IMR-90 (cell line): ENCODE measurements at regions not wholly inside any gene's neighbourhood (a gene's known extent, or its start where the extent isn't known, plus 50 kb on each side); places are given as distances from the start of the nearest gene placed in this dataset.

Source experiments
- ATAC-seq: fragments of 200-7000 bp; cut with Tn5 transposase; 2 replicates; pipeline ENCODE4 v1.9.1; 2020; ENCODE audit warnings: low read depth, mild to moderate bottlenecking, moderate library complexity
- BruUV-seq: library from RNA; stranded (reverse); fragments of 400-500 nt; replicated peaks from 2 replicates; lab custom pipeline; 2021; lab: Mats Ljungman, UMichigan
- CTCF ChIA-PET: fragments of 300-600 bp; formaldehyde crosslinking; extraction: SDS; loops from one replicate; lab custom pipeline; 2021; ENCODE audit warnings: antibody characterized with exemption; lab: Yijun Ruan, JAX
- POLR2A ChIA-PET: fragments of 300-600 bp; sonication (Branson Sonifier 250); formaldehyde crosslinking; loops from one replicate; lab custom pipeline; 2022; ENCODE audit warnings: antibody characterized with exemption; ENCODE audit not compliant: unreplicated experiment; lab: Charles Lee
- DNase-seq: peaks from one replicate; pipeline ENCODE4 v3.0.0; 2013
- H2AFZ ChIP-seq: replicated peaks from 2 replicates; pipeline ENCODE3; 2013; ENCODE audit warnings: low read length, mild to moderate bottlenecking; ENCODE audit not compliant: poor library complexity
- H2AK5ac ChIP-seq: 2 replicates; pipeline ENCODE4 v1.6.1; 2013; ENCODE audit warnings: low read depth, low read length, inconsistent platforms
- H2AK9ac ChIP-seq: replicated peaks from 2 replicates; pipeline ENCODE3; 2013; ENCODE audit warnings: mild to moderate bottlenecking, low read depth, low read length, moderate library complexity; ENCODE audit not compliant: poor library complexity
- H2BK120ac ChIP-seq: 2 replicates; pipeline ENCODE4 v1.6.1; 2013; ENCODE audit warnings: low read depth, low read length, inconsistent platforms
- H2BK15ac ChIP-seq: 3 replicates; pipeline ENCODE4 v1.6.1; 2013; ENCODE audit warnings: low read depth, low read length, inconsistent platforms
- H2BK20ac ChIP-seq: 2 replicates; pipeline ENCODE4 v1.6.1; 2013; ENCODE audit warnings: low read depth, mild to moderate bottlenecking, inconsistent platforms, low read length, moderate library complexity
- H2BK5ac ChIP-seq: 2 replicates; pipeline ENCODE4 v1.6.1; 2013; ENCODE audit warnings: mild to moderate bottlenecking, low read depth, low read length, inconsistent platforms; ENCODE audit not compliant: poor library complexity, severe bottlenecking
- H3K14ac ChIP-seq: replicated peaks from 2 replicates; pipeline ENCODE4 v1.6.1; 2013; ENCODE audit warnings: low read depth, low read length, inconsistent platforms
- H3K18ac ChIP-seq: 2 replicates; pipeline ENCODE4 v1.6.1; 2013; ENCODE audit warnings: low read depth, low read length, control low read depth
- H3K23ac ChIP-seq: 2 replicates; pipeline ENCODE4 v1.6.1; 2013; ENCODE audit warnings: low read depth, low read length, inconsistent platforms
- H3K27ac ChIP-seq: 2 replicates; pipeline ENCODE4 v1.5.1; 2013; ENCODE audit warnings: mild to moderate bottlenecking, control low read depth, low read length; ENCODE audit not compliant: insufficient read depth
- H3K27me3 ChIP-seq: 2 replicates; pipeline ENCODE4 v1.6.1; 2013; ENCODE audit warnings: low read length; ENCODE audit not compliant: control insufficient read depth, insufficient read depth
- H3K36me3 ChIP-seq: 2 replicates; pipeline ENCODE4 v1.6.1; 2013; ENCODE audit warnings: low read length, mixed read lengths; ENCODE audit not compliant: control insufficient read depth, insufficient read depth
- H3K4ac ChIP-seq: 2 replicates; pipeline ENCODE4 v1.6.1; 2013; ENCODE audit warnings: low read depth, low read length, inconsistent platforms
- H3K4me1 ChIP-seq: 2 replicates; pipeline ENCODE4 v1.6.1; 2013; ENCODE audit warnings: low read length, mixed read lengths; ENCODE audit not compliant: control insufficient read depth, insufficient read depth
- H3K4me2 ChIP-seq: 2 replicates; pipeline ENCODE4 v1.6.1; 2013; ENCODE audit warnings: low read depth, mild to moderate bottlenecking, control low read depth, low read length, moderate library complexity
- H3K4me3 ChIP-seq: 2 replicates; pipeline ENCODE4 v1.5.1; 2013; ENCODE audit warnings: low read depth, mild to moderate bottlenecking, control low read depth, low read length, moderate library complexity; ENCODE audit not compliant: insufficient read depth
- H3K56ac ChIP-seq: 2 replicates; pipeline ENCODE4 v1.6.1; 2013; ENCODE audit warnings: low read length, inconsistent platforms; ENCODE audit not compliant: insufficient read depth; ENCODE audit errors: extremely low read depth
- H3K79me1 ChIP-seq, 2 experiments: 2 replicates each; pipeline ENCODE4 v1.6.1; 2013; ENCODE audit warnings: low read length in 2 of 2, inconsistent platforms in 1 of 2, low read depth in 1 of 2
- H3K9ac ChIP-seq: 2 replicates; pipeline ENCODE4 v1.6.1; 2013; ENCODE audit warnings: low read depth, low read length, control low read depth
- H3K9me1 ChIP-seq: 2 replicates; pipeline ENCODE4 v1.6.1; 2013; ENCODE audit warnings: low read length, inconsistent platforms; ENCODE audit not compliant: insufficient read depth
- H3K9me3 ChIP-seq: 2 replicates; pipeline ENCODE4 v1.6.1; 2013; ENCODE audit warnings: low read length; ENCODE audit not compliant: control insufficient read depth, insufficient read depth
- H4K20me1 ChIP-seq: 2 replicates; pipeline ENCODE4 v1.6.1; 2013; ENCODE audit warnings: low read length, inconsistent platforms; ENCODE audit not compliant: insufficient read depth
- H4K5ac ChIP-seq: 2 replicates; pipeline ENCODE4 v1.6.1; 2013; ENCODE audit warnings: mild to moderate bottlenecking, low read depth, low read length, control low read depth
- H4K8ac ChIP-seq, 2 experiments: 2 replicates each; pipeline ENCODE4 v1.6.1; 2013; ENCODE audit warnings: low read depth in 2 of 2, low read length in 2 of 2, control low read depth in 1 of 2, inconsistent platforms in 1 of 2
- H4K91ac ChIP-seq: 2 replicates; pipeline ENCODE4 v1.6.1; 2013; ENCODE audit warnings: low read depth, low read length, inconsistent platforms; ENCODE audit not compliant: insufficient read depth
- BHLHE40 ChIP-seq: fragments of 150-350 bp; IDR thresholded peaks from 2 replicates; pipeline ENCODE4 v1.6.1; 2016; ENCODE audit warnings: mild to moderate bottlenecking, low read depth, low read length
- CEBPB ChIP-seq: IDR thresholded peaks from 2 replicates; pipeline ENCODE4 v1.6.1; 2012; ENCODE audit warnings: low read depth, low read length, improper control_type of control experiment
- CHD1 ChIP-seq: IDR thresholded peaks from 2 replicates; pipeline ENCODE4 v1.6.1; 2012; ENCODE audit warnings: low read depth, low read length, improper control_type of control experiment
- CTCF ChIP-seq: conservative IDR thresholded peaks from 2 replicates; pipeline ENCODE4 v1.5.1; 2012; ENCODE audit warnings: mild to moderate bottlenecking, low read depth, low read length, improper control_type of control experiment
- FOS ChIP-seq: fragments of 150-350 bp; IDR thresholded peaks from 2 replicates; pipeline ENCODE4 v1.6.1; 2016; ENCODE audit warnings: low read depth, low read length
- MAFK ChIP-seq: IDR thresholded peaks from 2 replicates; pipeline ENCODE4 v1.6.1; 2012; ENCODE audit warnings: low read depth, low read length, improper control_type of control experiment
- MAZ ChIP-seq: IDR thresholded peaks from 2 replicates; pipeline ENCODE4 v1.6.1; 2012; ENCODE audit warnings: low read depth, mild to moderate bottlenecking, low read length, improper control_type of control experiment, moderate library complexity, borderline replicate concordance
- MXI1 ChIP-seq: IDR thresholded peaks from 2 replicates; pipeline ENCODE4 v1.6.1; 2012; ENCODE audit warnings: low read depth, mild to moderate bottlenecking, low read length, moderate library complexity, borderline replicate concordance
- POLR2A ChIP-seq: IDR thresholded peaks from 2 replicates; pipeline ENCODE4 v1.6.1; 2012; ENCODE audit warnings: mild to moderate bottlenecking, low read depth, low read length
- RAD21 ChIP-seq: IDR thresholded peaks from 2 replicates; pipeline ENCODE4 v1.6.1; 2012; ENCODE audit warnings: low read length, improper control_type of control experiment
- RCOR1 ChIP-seq: IDR thresholded peaks from 2 replicates; pipeline ENCODE4 v1.6.1; 2012; ENCODE audit warnings: mild to moderate bottlenecking, low read length, improper control_type of control experiment; ENCODE audit not compliant: insufficient replicate concordance
- RFX5 ChIP-seq: IDR thresholded peaks from 2 replicates; pipeline ENCODE4 v1.8.0; 2012; ENCODE audit warnings: low read depth, mild to moderate bottlenecking, low read length, moderate library complexity
- SMC3 ChIP-seq: fragments of 150-350 bp; IDR thresholded peaks from 2 replicates; pipeline ENCODE4 v1.6.1; 2016; ENCODE audit warnings: low read depth, mild to moderate bottlenecking, antibody characterized with exemption, low read length, moderate library complexity
- USF2 ChIP-seq: fragments of 150-350 bp; IDR thresholded peaks from 2 replicates; pipeline ENCODE4 v1.6.1; 2017; ENCODE audit warnings: mild to moderate bottlenecking, antibody characterized with exemption, low read length, low read depth
- WGBS, 2 experiments: methylation state at CpG; one replicate each; pipeline versions ENCODE4 v1.1.5 to v1.1.7; 2013; ENCODE audit warnings: missing lambda C conversion rate in 2 of 2; ENCODE audit not compliant: insufficient read length in 1 of 2; ENCODE audit errors: extremely low coverage in 2 of 2; 5-methylcytosine and 5-hydroxymethylcytosine counted together
- dilution Hi-C: fragments of 300-500 bp; cut with HindIII; formaldehyde crosslinking; loops from one replicate; pipeline ENCODE4 v1.14.3; 2018; ENCODE audit warnings: low sequenced_read_pairs; ENCODE audit not compliant: unreplicated experiment
- in situ Hi-C: fragments of 300-500 bp; cut with MboI; formaldehyde crosslinking; loops from 3 replicates; pipeline ENCODE4 v1.14.3; 2019; ENCODE audit warnings: low sequenced_read_pairs, inconsistent platforms, mixed read lengths
- intact Hi-C: fragments of 100-400 bp; cut with micrococcal nuclease; formaldehyde crosslinking; loops from 2 replicates; pipeline ENCODE4 v1.10.0; 2022

- intact Hi-C loops = no loop called here
- H2BK5ac ChIP-seq = no peak overlapping the region
- no peaks in the 10 kb centered on the region for H3K9me1 ChIP-seq
- H4K20me1 ChIP-seq = no peaks in the 10 kb centered on the region
- no peak overlapping the region for H3K27ac ChIP-seq
- ATAC-seq = no peak
- in situ Hi-C loops = no loop called here
- no peak overlapping the region for H3K14ac ChIP-seq
- H2AFZ ChIP-seq = no peak overlapping the region
- H3K4ac ChIP-seq = no peak overlapping the region
- no peak overlapping the region for H2AK9ac ChIP-seq
- H3K4me1 ChIP-seq = no peaks in the 10 kb centered on the region
- no peak overlapping the region for H4K8ac ChIP-seq
- ChIA-PET CTCF (no interaction called here), POLR2A (no interaction called here)
- no peaks in the 10 kb centered on the region for H3K36me3 ChIP-seq
- DNase-seq = no peak
- no TSS peak for BruUV-seq
- H2BK20ac ChIP-seq = no peak overlapping the region
- H3K18ac ChIP-seq = no peak overlapping the region
- H3K4me2 ChIP-seq = no peak overlapping the region
- no peaks in the 10 kb centered on the region for H3K27me3 ChIP-seq
- H3K79me1 ChIP-seq = no peaks in the 10 kb centered on the region
- no peak overlapping the region for H3K4me3 ChIP-seq
- peaks cover 3% of the 10 kb centered on the region; the same call in 1 of the 2 replicates for H3K9me3 ChIP-seq
- H2BK120ac ChIP-seq = no peak overlapping the region
- dilution Hi-C loops = no loop called here
- no peak overlapping the region for H2AK5ac ChIP-seq
- no peak for TF ChIP-seq MXI1
- TF ChIP-seq USF2 = no peak
- TF ChIP-seq CTCF = no peak
- no peak for TF ChIP-seq POLR2A
- TF ChIP-seq CHD1 = no peak
- TF ChIP-seq RFX5 = no peak
- TF ChIP-seq RCOR1 = no peak
- TF ChIP-seq MAFK = no peak
- no peak for TF ChIP-seq FOS
- no peak for TF ChIP-seq SMC3
- no peak for TF ChIP-seq MAZ
- no peak for TF ChIP-seq BHLHE40
- no peak for TF ChIP-seq CEBPB
- no peak for TF ChIP-seq RAD21
- no peak overlapping the region for H3K56ac ChIP-seq
- H3K23ac ChIP-seq = no peak overlapping the region
- WGBS, 2 experiments = 20% methylated on average over 5 of the region's 10 CpGs; no CpG with 5 or more reads in 1 of the 2 experiments
- no peak overlapping the region for H3K9ac ChIP-seq
- no peak overlapping the region for H4K5ac ChIP-seq
- H4K91ac ChIP-seq = no peak overlapping the region
- no peak overlapping the region for H2BK15ac ChIP-seq
These were observed 127.2 kb upstream of the GJB5 start for GRCh38 chr1:34627465-34628240.
